ENCODE measurements at regions not wholly inside any gene's neighbourhood (a gene's known extent, or its start where the extent isn't known, plus 50 kb on each side); places are given as distances from the start of the nearest gene placed in this dataset.

- TF ChIP-seq CTCF (IDR thresholded peaks at IDR 0.05; ENCODE audit: insufficient read depth, low read length, poor library complexity, severe bottlenecking) (no peak), EZH2phosphoT487 (conservative IDR thresholded peaks at IDR 0.05; ENCODE audit: low read length) (no peak)
Observed at GRCh38 chr10:84049645-84050011, 89.7 kb upstream of the GHITM start.

All from SU-DHL-6 (cell line).